ENCODE measurements at regions not wholly inside any gene's neighbourhood (a gene's known extent, or its start where the extent isn't known, plus 50 kb on each side); places are given as distances from the start of the nearest gene placed in this dataset.

DNA sequence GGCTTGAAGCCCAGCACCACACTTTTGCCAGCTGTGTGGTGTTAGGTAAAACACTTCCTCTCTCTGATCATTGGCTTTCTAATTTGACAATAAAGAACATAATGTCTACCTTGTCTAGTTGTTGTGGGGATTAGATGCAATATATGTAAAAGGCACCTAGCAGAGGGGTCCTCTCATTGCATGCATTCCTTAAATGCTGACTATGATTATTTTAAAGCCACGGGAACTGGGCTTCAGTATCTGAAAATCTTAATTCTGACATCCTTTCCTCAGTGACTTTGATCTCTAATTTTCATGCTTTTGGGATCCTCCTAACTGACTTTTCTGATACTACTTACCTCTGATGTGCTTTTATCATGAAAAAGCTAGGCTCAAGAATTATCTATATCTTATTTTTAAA lies 596.3 kb downstream of the TAFA4 start:
- no peak for TF ChIP-seq GATA2 (IDR thresholded peaks at IDR 0.05; ENCODE audit: low read depth, low read length)
- no peak for TF ChIP-seq GATA3 (IDR thresholded peaks at IDR 0.05; ENCODE audit: low read depth, low read length)
